ENCODE measurements at regions not wholly inside any gene's neighbourhood (a gene's known extent, or its start where the extent isn't known, plus 50 kb on each side); places are given as distances from the start of the nearest gene placed in this dataset.

DNA sequence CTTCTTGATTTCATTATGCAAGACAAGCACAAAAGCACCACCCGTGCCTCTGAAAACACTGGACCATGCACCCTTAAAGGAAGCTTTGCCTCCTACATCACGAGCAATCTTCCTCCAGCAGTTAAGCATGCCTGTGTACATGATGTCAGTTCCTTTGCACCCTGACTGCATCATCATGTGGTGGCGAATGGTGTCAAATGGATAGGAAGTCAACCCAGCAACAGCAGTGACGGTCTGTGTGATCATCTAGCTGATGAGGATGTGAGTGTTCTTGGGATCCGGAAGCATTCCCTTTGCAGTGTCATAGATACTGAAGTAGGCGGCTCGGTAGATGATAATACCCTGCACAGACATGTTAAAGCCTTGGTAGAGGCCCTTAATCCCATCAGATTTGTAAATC is 240.7 kb upstream of the FAM98A start:
- TF ChIP-seq, protein P1, sequence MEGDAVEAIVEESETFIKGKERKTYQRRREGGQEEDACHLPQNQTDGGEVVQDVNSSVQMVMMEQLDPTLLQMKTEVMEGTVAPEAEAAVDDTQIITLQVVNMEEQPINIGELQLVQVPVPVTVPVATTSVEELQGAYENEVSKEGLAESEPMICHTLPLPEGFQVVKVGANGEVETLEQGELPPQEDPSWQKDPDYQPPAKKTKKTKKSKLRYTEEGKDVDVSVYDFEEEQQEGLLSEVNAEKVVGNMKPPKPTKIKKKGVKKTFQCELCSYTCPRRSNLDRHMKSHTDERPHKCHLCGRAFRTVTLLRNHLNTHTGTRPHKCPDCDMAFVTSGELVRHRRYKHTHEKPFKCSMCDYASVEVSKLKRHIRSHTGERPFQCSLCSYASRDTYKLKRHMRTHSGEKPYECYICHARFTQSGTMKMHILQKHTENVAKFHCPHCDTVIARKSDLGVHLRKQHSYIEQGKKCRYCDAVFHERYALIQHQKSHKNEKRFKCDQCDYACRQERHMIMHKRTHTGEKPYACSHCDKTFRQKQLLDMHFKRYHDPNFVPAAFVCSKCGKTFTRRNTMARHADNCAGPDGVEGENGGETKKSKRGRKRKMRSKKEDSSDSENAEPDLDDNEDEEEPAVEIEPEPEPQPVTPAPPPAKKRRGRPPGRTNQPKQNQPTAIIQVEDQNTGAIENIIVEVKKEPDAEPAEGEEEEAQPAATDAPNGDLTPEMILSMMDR (IDR thresholded peaks at IDR 0.05; ENCODE audit: insufficient read depth, low read depth, low read length) = no peak
- no peak for TF ChIP-seq EZH2 (IDR thresholded peaks at IDR 0.05; ENCODE audit: insufficient read depth, low read length)
